Suprapubic skin (tissue), 3 donors: ENCODE measurements at regions not wholly inside any gene's neighbourhood (a gene's known extent, or its start where the extent isn't known, plus 50 kb on each side); places are given as distances from the start of the nearest gene placed in this dataset.

Source experiments
- POLR2A ChIP-seq, 2 donors: fragments of 450-650 bp; IDR thresholded peaks; one replicate each; pipeline ENCODE4 v1.6.1; 2017; ENCODE audit warnings: antibody characterized with exemption in 2 of 2, mild to moderate bottlenecking in 2 of 2, moderate library complexity in 2 of 2
- TF ChIP-seq, protein P1 (sequence below), 2 donors: fragments of 200-600 bp in 1 of 2; fragments of 450-650 bp in 1 of 2; sonication (generic) in 1 of 2; IDR thresholded peaks; one replicate each; pipeline ENCODE4 v1.5.1; 2016 to 2019; ENCODE audit warnings: antibody characterized with exemption in 2 of 2, mild to moderate bottlenecking in 1 of 2, moderate library complexity in 1 of 2

GRCh38 chr10:59508956-59509355 lies 146.6 kb upstream of the FAM13C start:
- TF ChIP-seq, protein P1, sequence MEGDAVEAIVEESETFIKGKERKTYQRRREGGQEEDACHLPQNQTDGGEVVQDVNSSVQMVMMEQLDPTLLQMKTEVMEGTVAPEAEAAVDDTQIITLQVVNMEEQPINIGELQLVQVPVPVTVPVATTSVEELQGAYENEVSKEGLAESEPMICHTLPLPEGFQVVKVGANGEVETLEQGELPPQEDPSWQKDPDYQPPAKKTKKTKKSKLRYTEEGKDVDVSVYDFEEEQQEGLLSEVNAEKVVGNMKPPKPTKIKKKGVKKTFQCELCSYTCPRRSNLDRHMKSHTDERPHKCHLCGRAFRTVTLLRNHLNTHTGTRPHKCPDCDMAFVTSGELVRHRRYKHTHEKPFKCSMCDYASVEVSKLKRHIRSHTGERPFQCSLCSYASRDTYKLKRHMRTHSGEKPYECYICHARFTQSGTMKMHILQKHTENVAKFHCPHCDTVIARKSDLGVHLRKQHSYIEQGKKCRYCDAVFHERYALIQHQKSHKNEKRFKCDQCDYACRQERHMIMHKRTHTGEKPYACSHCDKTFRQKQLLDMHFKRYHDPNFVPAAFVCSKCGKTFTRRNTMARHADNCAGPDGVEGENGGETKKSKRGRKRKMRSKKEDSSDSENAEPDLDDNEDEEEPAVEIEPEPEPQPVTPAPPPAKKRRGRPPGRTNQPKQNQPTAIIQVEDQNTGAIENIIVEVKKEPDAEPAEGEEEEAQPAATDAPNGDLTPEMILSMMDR (IDR thresholded peaks at IDR 0.05) = no peak
- no peak for TF ChIP-seq POLR2A (IDR thresholded peaks at IDR 0.05)
